ENCODE measurements at regions not wholly inside any gene's neighbourhood (a gene's known extent, or its start where the extent isn't known, plus 50 kb on each side); places are given as distances from the start of the nearest gene placed in this dataset.

- peak overlapping the region; percentile 7 for H3K4me2 ChIP-seq (ENCODE audit: low read length)
- no peaks in the 10 kb centered on the region for H4K20me1 ChIP-seq (ENCODE audit: low read length)
- no peaks in the 10 kb centered on the region for H3K36me3 ChIP-seq (ENCODE audit: low read depth, low read length)
- H3K9ac ChIP-seq (ENCODE audit: low read length), result peak overlapping the region; percentile 24; the same call in 1 of the 2 replicates
- no TSS peak for BruUV-seq (replicated peaks)
- H3K9me3 ChIP-seq (ENCODE audit: low read length), result no peaks in the 10 kb centered on the region
- peak overlapping the region; percentile 81 for H3K27ac ChIP-seq (ENCODE audit: low read length)
- ChIA-PET POLR2A (ENCODE audit: unreplicated experiment) (no interaction called here), CTCF (no interaction called here)
- H2AFZ ChIP-seq (ENCODE audit: low read length), result peak overlapping the region; percentile 38
- H3F3A ChIP-seq (ENCODE audit: low read length, unreplicated experiment), result no peaks in the 10 kb centered on the region
- peaks cover 53% of the 10 kb centered on the region for H3K4me1 ChIP-seq (ENCODE audit: insufficient read depth, low read length)
- no peak overlapping the region for H3K4me3 ChIP-seq (ENCODE audit: low read length)
- no peak for TF ChIP-seq EZH2 (IDR thresholded peaks at IDR 0.05; ENCODE audit: low read length, unreplicated experiment)
- TF ChIP-seq, protein P1, sequence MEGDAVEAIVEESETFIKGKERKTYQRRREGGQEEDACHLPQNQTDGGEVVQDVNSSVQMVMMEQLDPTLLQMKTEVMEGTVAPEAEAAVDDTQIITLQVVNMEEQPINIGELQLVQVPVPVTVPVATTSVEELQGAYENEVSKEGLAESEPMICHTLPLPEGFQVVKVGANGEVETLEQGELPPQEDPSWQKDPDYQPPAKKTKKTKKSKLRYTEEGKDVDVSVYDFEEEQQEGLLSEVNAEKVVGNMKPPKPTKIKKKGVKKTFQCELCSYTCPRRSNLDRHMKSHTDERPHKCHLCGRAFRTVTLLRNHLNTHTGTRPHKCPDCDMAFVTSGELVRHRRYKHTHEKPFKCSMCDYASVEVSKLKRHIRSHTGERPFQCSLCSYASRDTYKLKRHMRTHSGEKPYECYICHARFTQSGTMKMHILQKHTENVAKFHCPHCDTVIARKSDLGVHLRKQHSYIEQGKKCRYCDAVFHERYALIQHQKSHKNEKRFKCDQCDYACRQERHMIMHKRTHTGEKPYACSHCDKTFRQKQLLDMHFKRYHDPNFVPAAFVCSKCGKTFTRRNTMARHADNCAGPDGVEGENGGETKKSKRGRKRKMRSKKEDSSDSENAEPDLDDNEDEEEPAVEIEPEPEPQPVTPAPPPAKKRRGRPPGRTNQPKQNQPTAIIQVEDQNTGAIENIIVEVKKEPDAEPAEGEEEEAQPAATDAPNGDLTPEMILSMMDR (conservative IDR thresholded peaks at IDR 0.05; ENCODE audit: low read depth, low read length), result no peak
- no peak for TF ChIP-seq EZH2phosphoT487 (IDR thresholded peaks at IDR 0.05; ENCODE audit: borderline replicate concordance, low read length)
- ATAC-seq, result peak; percentile 54
- no peaks in the 10 kb centered on the region for H3K9me2 ChIP-seq (replicated peaks; ENCODE audit: low read length)
- no peaks in the 10 kb centered on the region for H3K79me2 ChIP-seq (ENCODE audit: low read length)
- DNase-seq, result peak; percentile 93
- no peaks in the 10 kb centered on the region for H3K27me3 ChIP-seq (ENCODE audit: low read length)
- intact Hi-C loops (cut with micrococcal nuclease), result no loop called here
Measured at GRCh38 chr2:70360661-70361270, 58.9 kb upstream of the FAM136A start.

GRCh38 chr2:70357684-70358071, 55.8 kb upstream of the FAM136A start:
- Histone ChIP-seq H2AFZ (ENCODE audit: low read length) (peak overlapping the region; percentile 47), H3K4me3 (ENCODE audit: low read length) (no peak overlapping the region), H3K27ac (ENCODE audit: low read length) (peak overlapping the region; percentile 36), H3F3A (ENCODE audit: low read length, unreplicated experiment) (no peaks in the 10 kb centered on the region), H3K9me2 (replicated peaks; ENCODE audit: low read length) (no peaks in the 10 kb centered on the region), H3K27me3 (ENCODE audit: low read length) (no peaks in the 10 kb centered on the region), H3K4me2 (ENCODE audit: low read length) (peak overlapping the region; percentile 35), H3K4me1 (ENCODE audit: insufficient read depth, low read length) (peaks cover 57% of the 10 kb centered on the region), H3K9ac (ENCODE audit: low read length) (no peak overlapping the region), H3K9me3 (ENCODE audit: low read length) (no peaks in the 10 kb centered on the region), H3K36me3 (ENCODE audit: low read depth, low read length) (no peaks in the 10 kb centered on the region), H3K79me2 (ENCODE audit: low read length) (no peaks in the 10 kb centered on the region), H4K20me1 (ENCODE audit: low read length) (no peaks in the 10 kb centered on the region)
- POLR2A ChIA-PET (ENCODE audit: unreplicated experiment), result no interaction called here
- ATAC-seq (peak; percentile 14), DNase-seq (peak; percentile 76)
- no TSS peak for BruUV-seq (replicated peaks)
- no peak for TF ChIP-seq EZH2 (IDR thresholded peaks at IDR 0.05; ENCODE audit: low read length, unreplicated experiment)
- TF ChIP-seq, protein P1 (conservative IDR thresholded peaks at IDR 0.05; ENCODE audit: low read depth, low read length), result no peak
- TF ChIP-seq EZH2phosphoT487 (IDR thresholded peaks at IDR 0.05; ENCODE audit: borderline replicate concordance, low read length), result no peak
- CTCF ChIA-PET, result no interaction called here
- intact Hi-C loops (cut with micrococcal nuclease), result no loop called here

- BruUV-seq (replicated peaks), result no TSS peak
- Histone ChIP-seq H3K27me3 (ENCODE audit: low read length) (no peaks in the 10 kb centered on the region), H3K4me1 (ENCODE audit: insufficient read depth, low read length) (peaks cover 52% of the 10 kb centered on the region), H3K4me3 (ENCODE audit: low read length) (no peak overlapping the region), H3K79me2 (ENCODE audit: low read length) (no peaks in the 10 kb centered on the region), H3F3A (ENCODE audit: low read length, unreplicated experiment) (no peaks in the 10 kb centered on the region), H3K27ac (ENCODE audit: low read length) (peak overlapping the region; percentile 36), H3K9me3 (ENCODE audit: low read length) (no peaks in the 10 kb centered on the region), H3K9ac (ENCODE audit: low read length) (no peak overlapping the region), H3K4me2 (ENCODE audit: low read length) (peak overlapping the region; percentile 35), H2AFZ (ENCODE audit: low read length) (peak overlapping the region; percentile 47; the same call in 1 of the 2 replicates), H3K36me3 (ENCODE audit: low read depth, low read length) (no peaks in the 10 kb centered on the region), H4K20me1 (ENCODE audit: low read length) (no peaks in the 10 kb centered on the region), H3K9me2 (replicated peaks; ENCODE audit: low read length) (no peaks in the 10 kb centered on the region)
- ChIA-PET CTCF (no interaction called here), POLR2A (ENCODE audit: unreplicated experiment) (no interaction called here)
- no peak for TF ChIP-seq EZH2phosphoT487 (IDR thresholded peaks at IDR 0.05; ENCODE audit: borderline replicate concordance, low read length)
- TF ChIP-seq, protein P1 (conservative IDR thresholded peaks at IDR 0.05; ENCODE audit: low read depth, low read length), result peak; percentile 45
- no peak for TF ChIP-seq EZH2 (IDR thresholded peaks at IDR 0.05; ENCODE audit: low read length, unreplicated experiment)
- intact Hi-C loops (cut with micrococcal nuclease), result no loop called here
- ATAC-seq, result peak; percentile 9; the same call in 1 of the 2 replicates
- no peak for DNase-seq
Measured at GRCh38 chr2:70356941-70357683, 55.2 kb upstream of the FAM136A start.

Measured in PC-3 (cell line).